ENCODE measurements at regions not wholly inside any gene's neighbourhood (a gene's known extent, or its start where the extent isn't known, plus 50 kb on each side); places are given as distances from the start of the nearest gene placed in this dataset.

- Histone ChIP-seq H3K9ac (replicated peaks in 1 of 4; ENCODE audit: extremely low read depth in 1 of 4, low read depth in 3 of 4, low read length in 3 of 4) (no peak overlapping the region; a peak in 1 of 7 replicates), H2BK20ac (ENCODE audit: low read length) (no peak overlapping the region), H4K8ac (ENCODE audit: extremely low read depth, insufficient read depth, low read length) (no peak overlapping the region), H3K4ac (replicated peaks; ENCODE audit: insufficient read length, low read depth, low read length) (no peak overlapping the region), H3K4me3 (ENCODE audit: extremely low read depth in 1 of 4, insufficient read depth in 2 of 4, low read depth in 3 of 4, low read length in 4 of 4) (no peak overlapping the region), H2BK120ac (replicated peaks; ENCODE audit: low read depth, low read length) (no peak overlapping the region), H2BK15ac (ENCODE audit: low read length) (no peak overlapping the region), H3K23me2 (ENCODE audit: low read depth, low read length) (no peaks in the 10 kb centered on the region), H4K20me1 (replicated peaks in 1 of 2; ENCODE audit: control insufficient read depth in 1 of 2, insufficient read depth in 2 of 2, low read length in 2 of 2) (no peaks in the 10 kb centered on the region), H3K4me2 (ENCODE audit: insufficient read depth in 1 of 2, low read depth in 2 of 2, low read length in 2 of 2) (no peak overlapping the region), H3K9me3 (ENCODE audit: insufficient read depth in 2 of 2, low read depth in 1 of 2, low read length in 1 of 2) (no peaks in the 10 kb centered on the region), H3K79me2 (ENCODE audit: control insufficient read depth in 1 of 2, insufficient read depth in 2 of 2, low read length in 2 of 2) (no peaks in the 10 kb centered on the region), H3K79me1 (ENCODE audit: low read depth, low read length) (no peaks in the 10 kb centered on the region), H2AFZ (ENCODE audit: low read length) (peak overlapping the region; percentile 78; the same call in 1 of the 2 replicates), H2BK12ac (ENCODE audit: low read depth, low read length) (no peak overlapping the region), H3K36me3 (ENCODE audit: control insufficient read depth in 2 of 4, insufficient read depth in 4 of 4, low read length in 3 of 4) (no peaks in the 10 kb centered on the region), H3K4me1 (replicated peaks in 1 of 4; ENCODE audit: control insufficient read depth in 3 of 4, insufficient read depth in 4 of 4, low read length in 3 of 4) (peaks cover 2 to 4% (median 3%) of the 10 kb centered on the region in 4 experiments; a peak in 5 of 7 replicates), H4K91ac (replicated peaks; ENCODE audit: insufficient read length, low read length) (no peak overlapping the region), H4K5ac (ENCODE audit: insufficient read length, low read depth, low read length) (no peak overlapping the region), H3K23ac (ENCODE audit: insufficient read length) (no peak overlapping the region), H3K56ac (replicated peaks; ENCODE audit: insufficient read length, low read depth, low read length) (no peak overlapping the region), H3K14ac (ENCODE audit: insufficient read length) (no peak overlapping the region), H3K27ac (ENCODE audit: low read depth, low read length) (no peak overlapping the region), H2AK5ac (ENCODE audit: low read depth, low read length) (no peak overlapping the region), H3K27me3 (replicated peaks in 1 of 4; ENCODE audit: control insufficient read depth in 3 of 4, extremely low read depth in 1 of 4, insufficient read depth in 3 of 4, low read length in 3 of 4) (no peaks in the 10 kb centered on the region), H2BK5ac (ENCODE audit: low read depth, low read length) (no peak overlapping the region), H3K18ac (ENCODE audit: extremely low read depth, low read length) (no peak overlapping the region; the same call in 1 of the 2 replicates)
- DNase-seq (ENCODE audit: low read depth in 1 of 2, low spot score in 2 of 2) = no peak
- FAIRE-seq = no peak
- TF ChIP-seq SAP30 (IDR thresholded peaks at IDR 0.05; ENCODE audit: insufficient read depth, insufficient replicate concordance, low read length) = no peak
- TF ChIP-seq POLR2AphosphoS5 (IDR thresholded peaks at IDR 0.05; ENCODE audit: low read depth, low read length) = no peak
- 0 out of 2 replicates have a peak, but pooled peaks have one; percentile 35 for TF ChIP-seq TEAD4 (IDR thresholded peaks at IDR 0.05; ENCODE audit: low read depth, low read length)
- TF ChIP-seq CHD1 (IDR thresholded peaks at IDR 0.05; ENCODE audit: low read depth, low read length) = no peak
- TF ChIP-seq RXRA (IDR thresholded peaks at IDR 0.05; ENCODE audit: insufficient read depth, low read depth, low read length) = no peak
- ChIA-PET CTCF (ENCODE audit: partially characterized antibody) (interaction anchor here (0.6 to 1.3 kb wide), 2 partner anchors 50 to 701 kb away, joined by 3 to 4 read pairs; no protein-coding TSS in a partner anchor), POLR2A (ENCODE audit: partially characterized antibody) (no interaction called here)
- WGBS, 2 experiments (ENCODE audit: extremely low coverage in 1 of 2, insufficient coverage in 1 of 2, insufficient read length in 1 of 2, insufficient replicate concordance in 2 of 2, low coverage in 1 of 2, low lambda C conversion rate in 2 of 2, missing lambda C conversion rate in 1 of 2) = 85% methylated on average over 8 of the region's 8 CpGs; no CpG with 5 or more reads in 1 of the 2 experiments
These were observed 139.3 kb upstream of the PHACTR1 start for GRCh38 chr6:12577124-12577850.

All from H1 (cell line).